HCT116 (cell line): ENCODE measurements at regions not wholly inside any gene's neighbourhood (a gene's known extent, or its start where the extent isn't known, plus 50 kb on each side); places are given as distances from the start of the nearest gene placed in this dataset.

Source experiments
- EZH2 ChIP-seq: fragments of 200-600 bp; sonication (generic); IDR thresholded peaks from 2 replicates; pipeline ENCODE4 v1.6.1; 2017; ENCODE audit warnings: antibody characterized with exemption, mixed run types
- JUND ChIP-seq: IDR thresholded peaks from 2 replicates; pipeline ENCODE4 v1.6.1; 2012
- RAD21 ChIP-seq: IDR thresholded peaks from 2 replicates; pipeline ENCODE4 v1.6.1; 2012; ENCODE audit warnings: low read depth, mild to moderate bottlenecking
- TF ChIP-seq, protein P1 (sequence below), 3 experiments: fragments of 200-600 bp in 1 of 3; sonication (generic) in 1 of 3; IDR thresholded peaks in 2 of 3; conservative IDR thresholded peaks in 1 of 3; 2 replicates each; pipeline ENCODE4 v1.5.1; 2012 to 2017; ENCODE audit warnings: low read depth in 2 of 3, low read length in 2 of 3, antibody characterized with exemption in 1 of 3, borderline replicate concordance in 1 of 3, control low read depth in 1 of 3, mild to moderate bottlenecking in 1 of 3, mixed read lengths in 1 of 3, mixed run types in 1 of 3, moderate library complexity in 1 of 3; ENCODE audit not compliant: insufficient read depth in 1 of 3

DNA sequence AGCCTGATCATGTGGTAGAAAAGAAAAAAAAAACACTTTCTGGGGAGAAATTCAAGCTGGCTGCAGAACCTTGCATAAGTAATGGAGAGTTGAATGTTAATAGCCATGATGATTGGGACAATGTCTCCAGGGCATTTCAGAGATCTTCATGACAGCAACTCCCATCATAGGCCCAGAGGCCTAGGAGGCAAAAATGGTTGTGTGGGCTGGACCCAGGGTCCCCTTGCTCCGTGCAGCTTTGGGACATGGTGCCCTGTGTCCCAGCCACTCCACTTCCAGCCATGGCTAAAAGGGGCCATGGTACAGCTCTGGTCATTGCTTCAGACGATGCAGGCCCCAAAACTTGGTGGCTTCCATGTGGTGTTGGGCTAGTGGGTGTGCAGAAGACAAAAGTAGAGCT lies 1170.9 kb downstream of the C4orf33 start:
- TF ChIP-seq JUND (no peak), EZH2 (no peak), RAD21 (no peak)
- TF ChIP-seq, protein P1, sequence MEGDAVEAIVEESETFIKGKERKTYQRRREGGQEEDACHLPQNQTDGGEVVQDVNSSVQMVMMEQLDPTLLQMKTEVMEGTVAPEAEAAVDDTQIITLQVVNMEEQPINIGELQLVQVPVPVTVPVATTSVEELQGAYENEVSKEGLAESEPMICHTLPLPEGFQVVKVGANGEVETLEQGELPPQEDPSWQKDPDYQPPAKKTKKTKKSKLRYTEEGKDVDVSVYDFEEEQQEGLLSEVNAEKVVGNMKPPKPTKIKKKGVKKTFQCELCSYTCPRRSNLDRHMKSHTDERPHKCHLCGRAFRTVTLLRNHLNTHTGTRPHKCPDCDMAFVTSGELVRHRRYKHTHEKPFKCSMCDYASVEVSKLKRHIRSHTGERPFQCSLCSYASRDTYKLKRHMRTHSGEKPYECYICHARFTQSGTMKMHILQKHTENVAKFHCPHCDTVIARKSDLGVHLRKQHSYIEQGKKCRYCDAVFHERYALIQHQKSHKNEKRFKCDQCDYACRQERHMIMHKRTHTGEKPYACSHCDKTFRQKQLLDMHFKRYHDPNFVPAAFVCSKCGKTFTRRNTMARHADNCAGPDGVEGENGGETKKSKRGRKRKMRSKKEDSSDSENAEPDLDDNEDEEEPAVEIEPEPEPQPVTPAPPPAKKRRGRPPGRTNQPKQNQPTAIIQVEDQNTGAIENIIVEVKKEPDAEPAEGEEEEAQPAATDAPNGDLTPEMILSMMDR (IDR thresholded peaks at IDR 0.05 in 2 of 3, conservative IDR thresholded peaks at IDR 0.05 in 1 of 3; ENCODE audit: borderline replicate concordance in 1 of 3, insufficient read depth in 1 of 3, low read depth in 2 of 3, low read length in 2 of 3) = no peak
